ENCODE measurements at regions not wholly inside any gene's neighbourhood (a gene's known extent, or its start where the extent isn't known, plus 50 kb on each side); places are given as distances from the start of the nearest gene placed in this dataset.

GRCh38 chr1:55504306-55504731, 289.2 kb upstream of the USP24 start:
- no peak overlapping the region for H3K9ac ChIP-seq (ENCODE audit: low read length)
- H3K4me1 ChIP-seq (ENCODE audit: control insufficient read depth, insufficient read depth, low read length), result peaks cover 8% of the 10 kb centered on the region
- H3K27ac ChIP-seq (ENCODE audit: low read depth, low read length), result no peak overlapping the region
- H3K4me3 ChIP-seq (ENCODE audit: low read length), result no peak overlapping the region
- H3K36me3 ChIP-seq (ENCODE audit: control insufficient read depth, insufficient read depth, low read length), result no peaks in the 10 kb centered on the region
- H3K27me3 ChIP-seq (ENCODE audit: control insufficient read depth, insufficient read depth, low read length), result no peaks in the 10 kb centered on the region

DNA sequence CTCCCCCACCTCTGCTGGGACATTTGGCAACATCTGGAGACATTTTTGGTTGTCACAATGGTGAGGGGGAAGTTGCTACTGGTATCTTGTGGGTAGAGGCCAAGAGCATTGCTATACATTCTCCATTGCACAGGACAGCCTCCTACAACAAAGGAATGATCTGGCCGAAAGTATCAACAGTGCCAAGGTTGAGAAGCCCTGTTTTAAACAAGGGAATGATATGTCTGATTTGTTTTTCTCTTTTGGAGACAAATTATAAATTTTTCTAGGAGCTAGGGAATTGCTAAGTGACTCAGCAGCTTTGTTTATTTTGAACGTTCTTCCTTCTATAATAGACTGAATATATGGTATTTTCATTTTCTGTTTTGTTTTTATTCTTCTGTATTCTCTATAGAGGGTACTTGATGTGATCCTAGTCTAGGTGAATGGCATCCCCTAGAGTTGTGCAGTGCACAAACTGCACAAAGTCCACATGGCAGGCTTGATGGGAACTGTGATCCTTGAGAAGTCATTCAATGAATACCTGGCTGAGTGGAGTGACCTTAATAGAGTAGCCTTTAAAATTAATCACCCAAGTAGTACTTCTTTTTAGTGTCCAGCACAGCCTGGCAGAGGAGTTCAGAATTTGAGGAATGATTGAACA, 288.6 kb upstream of the USP24 start:
- Histone ChIP-seq H3K36me3 (ENCODE audit: control insufficient read depth, insufficient read depth, low read length) (no peaks in the 10 kb centered on the region), H3K4me3 (ENCODE audit: low read length) (no peak overlapping the region), H3K9ac (ENCODE audit: low read length) (no peak overlapping the region), H3K4me1 (ENCODE audit: control insufficient read depth, insufficient read depth, low read length) (peaks cover 8% of the 10 kb centered on the region), H3K27me3 (ENCODE audit: control insufficient read depth, insufficient read depth, low read length) (no peaks in the 10 kb centered on the region), H3K27ac (ENCODE audit: low read depth, low read length) (no peak overlapping the region)

DNA sequence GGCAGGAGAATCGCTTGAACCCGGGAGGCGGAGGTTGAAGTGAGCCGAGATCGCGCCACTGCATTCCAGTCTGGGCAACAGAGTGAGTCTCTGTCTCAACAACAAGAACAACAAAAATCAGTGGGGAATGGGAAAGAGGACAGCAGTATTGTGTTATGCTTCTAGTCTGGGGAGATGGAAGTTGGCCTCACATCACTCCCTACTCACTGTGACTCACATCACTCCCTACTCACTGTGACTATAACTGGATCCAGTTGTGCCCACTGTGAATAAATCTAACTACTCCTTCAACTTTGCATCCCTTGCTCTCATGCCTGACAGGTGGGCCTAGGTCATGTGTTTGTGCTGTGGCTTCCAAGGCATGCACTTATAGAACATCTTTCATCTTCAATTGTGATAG, 285.4 kb upstream of the USP24 start:
- H3K4me1 ChIP-seq (ENCODE audit: control insufficient read depth, insufficient read depth, low read length), result peaks cover 8% of the 10 kb centered on the region
- H3K27ac ChIP-seq (ENCODE audit: low read depth, low read length), result no peak overlapping the region
- no peak overlapping the region for H3K4me3 ChIP-seq (ENCODE audit: low read length)
- no peaks in the 10 kb centered on the region for H3K27me3 ChIP-seq (ENCODE audit: control insufficient read depth, insufficient read depth, low read length)
- no peak overlapping the region for H3K9ac ChIP-seq (ENCODE audit: low read length)
- no peaks in the 10 kb centered on the region for H3K36me3 ChIP-seq (ENCODE audit: control insufficient read depth, insufficient read depth, low read length)

DNA sequence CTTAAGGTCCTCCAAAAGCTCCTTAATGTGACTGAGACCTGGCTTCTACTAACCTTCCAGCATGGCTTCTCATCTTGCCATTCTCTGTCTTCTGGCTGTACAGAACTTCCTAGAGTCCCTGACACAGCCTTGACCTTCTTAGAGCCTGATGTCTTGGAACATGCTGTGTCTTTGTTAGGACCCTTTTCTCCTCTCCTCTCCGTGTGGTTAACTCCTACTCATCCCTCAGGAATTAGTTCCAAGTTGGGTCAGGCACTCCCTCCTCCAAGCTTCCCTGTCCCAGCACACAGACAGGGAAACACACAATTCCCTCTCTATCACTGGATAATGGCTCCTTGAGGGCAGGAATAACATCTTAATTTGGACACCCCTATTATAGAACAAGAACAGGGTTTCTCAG, 275.4 kb upstream of the USP24 start:
- H3K4me3 ChIP-seq (ENCODE audit: low read length), result no peak overlapping the region
- H3K27me3 ChIP-seq (ENCODE audit: control insufficient read depth, insufficient read depth, low read length), result no peaks in the 10 kb centered on the region
- H3K4me1 ChIP-seq (ENCODE audit: control insufficient read depth, insufficient read depth, low read length), result no peaks in the 10 kb centered on the region
- H3K9ac ChIP-seq (ENCODE audit: low read length), result no peak overlapping the region
- no peaks in the 10 kb centered on the region for H3K36me3 ChIP-seq (ENCODE audit: control insufficient read depth, insufficient read depth, low read length)
- no peak overlapping the region for H3K27ac ChIP-seq (ENCODE audit: low read depth, low read length)

DNA sequence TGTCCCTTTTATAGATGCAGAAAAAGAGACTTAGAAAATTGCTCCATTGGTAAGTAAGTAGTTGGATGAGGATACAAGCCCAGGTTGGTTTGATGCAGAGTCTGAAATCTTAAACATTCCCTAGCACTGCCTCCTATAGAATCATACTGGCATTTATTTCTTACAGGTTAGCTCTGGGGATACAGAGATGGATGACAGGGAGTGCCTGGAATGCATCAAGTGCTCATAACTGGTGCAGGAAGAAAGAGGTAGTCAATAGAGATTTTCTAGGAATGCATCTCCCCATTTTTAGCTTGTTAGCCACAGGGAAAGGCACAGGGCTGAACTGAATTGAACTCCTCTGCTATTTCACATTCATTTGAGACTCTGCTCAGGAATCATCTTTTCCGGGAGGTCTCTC, 269.0 kb upstream of the USP24 start:
- Histone ChIP-seq H3K4me1 (ENCODE audit: control insufficient read depth, insufficient read depth, low read length) (no peaks in the 10 kb centered on the region), H3K36me3 (ENCODE audit: control insufficient read depth, insufficient read depth, low read length) (no peaks in the 10 kb centered on the region), H3K27me3 (ENCODE audit: control insufficient read depth, insufficient read depth, low read length) (no peaks in the 10 kb centered on the region), H3K4me3 (ENCODE audit: low read length) (no peak overlapping the region), H3K9ac (ENCODE audit: low read length) (no peak overlapping the region), H3K27ac (ENCODE audit: low read depth, low read length) (no peak overlapping the region)

DNA sequence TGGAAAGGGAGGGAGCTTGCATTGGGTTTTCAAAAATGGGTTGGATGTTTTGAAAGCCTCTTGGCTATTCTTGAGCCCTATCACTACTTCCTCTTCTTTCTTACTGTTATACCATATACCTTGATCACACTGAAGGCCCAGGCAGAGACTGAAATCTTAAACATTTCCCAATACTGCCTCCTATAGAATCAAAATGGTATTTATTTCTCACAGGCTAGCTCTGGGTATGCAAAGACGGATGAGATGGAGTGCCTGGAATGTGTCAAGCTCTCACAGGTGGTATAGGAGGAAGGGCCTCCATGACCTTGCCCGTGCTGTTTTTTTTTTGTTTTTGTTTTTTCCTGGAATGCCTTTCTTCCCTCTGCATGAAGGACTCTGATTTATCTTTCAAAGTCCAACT, 268.4 kb upstream of the USP24 start:
- Histone ChIP-seq H3K36me3 (ENCODE audit: control insufficient read depth, insufficient read depth, low read length) (no peaks in the 10 kb centered on the region), H3K9ac (ENCODE audit: low read length) (no peak overlapping the region), H3K27me3 (ENCODE audit: control insufficient read depth, insufficient read depth, low read length) (no peaks in the 10 kb centered on the region), H3K4me1 (ENCODE audit: control insufficient read depth, insufficient read depth, low read length) (no peaks in the 10 kb centered on the region), H3K4me3 (ENCODE audit: low read length) (no peak overlapping the region), H3K27ac (ENCODE audit: low read depth, low read length) (no peak overlapping the region)

- no peak overlapping the region for H3K4me3 ChIP-seq (ENCODE audit: low read length)
These were observed 266.5 kb upstream of the USP24 start for GRCh38 chr1:55481634-55482033.

DNA sequence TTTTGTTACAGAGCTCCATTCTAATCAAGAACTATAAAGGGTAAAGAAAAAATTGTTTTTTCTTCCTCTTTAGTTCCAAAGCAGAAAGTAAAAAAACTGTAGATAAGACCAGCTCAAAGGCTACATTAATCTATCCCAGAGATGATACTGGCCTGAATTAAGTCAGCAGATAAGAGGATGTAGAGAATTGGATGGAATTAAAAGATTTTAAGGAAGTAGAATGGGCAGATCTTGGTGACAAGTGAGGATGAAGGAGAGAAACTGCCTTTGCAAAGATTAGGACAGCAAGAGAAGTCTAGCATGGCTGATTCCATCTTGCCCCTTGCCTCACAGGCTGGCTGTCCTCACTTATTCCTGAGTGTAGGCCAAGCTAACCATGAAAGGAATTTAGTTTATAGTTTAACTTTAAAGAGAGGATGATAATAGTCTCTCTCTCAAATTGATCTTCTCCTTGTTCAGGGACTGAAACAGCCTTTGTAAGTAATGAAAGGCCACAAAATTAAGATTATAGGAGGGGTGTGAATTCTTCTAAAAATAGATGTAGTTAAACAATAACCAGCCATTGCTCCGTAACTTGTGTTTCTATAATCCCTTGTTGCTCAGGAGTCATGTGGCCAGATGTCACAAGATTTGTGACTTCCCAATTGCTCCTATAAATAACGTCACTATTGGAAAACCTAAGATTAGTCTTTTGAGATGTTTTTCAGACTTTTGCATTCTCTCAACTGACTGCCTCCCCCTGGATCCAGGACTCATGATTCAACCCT, 265.0 kb upstream of the USP24 start:
- no peak overlapping the region for H3K27ac ChIP-seq (ENCODE audit: low read depth, low read length)
- no peaks in the 10 kb centered on the region for H3K36me3 ChIP-seq (ENCODE audit: control insufficient read depth, insufficient read depth, low read length)
- no peak overlapping the region for H3K4me3 ChIP-seq (ENCODE audit: low read length)
- no peak overlapping the region for H3K9ac ChIP-seq (ENCODE audit: low read length)
- no peaks in the 10 kb centered on the region for H3K4me1 ChIP-seq (ENCODE audit: control insufficient read depth, insufficient read depth, low read length)
- H3K27me3 ChIP-seq (ENCODE audit: control insufficient read depth, insufficient read depth, low read length), result no peaks in the 10 kb centered on the region

More at GRCh38 chr1:55481634-55482033, 266.5 kb upstream of the USP24 start:
- H3K27me3 ChIP-seq (ENCODE audit: control insufficient read depth, insufficient read depth, low read length), result no peaks in the 10 kb centered on the region
- H3K4me1 ChIP-seq (ENCODE audit: control insufficient read depth, insufficient read depth, low read length), result no peaks in the 10 kb centered on the region
- no peak overlapping the region for H3K9ac ChIP-seq (ENCODE audit: low read length)
- H3K36me3 ChIP-seq (ENCODE audit: control insufficient read depth, insufficient read depth, low read length), result no peaks in the 10 kb centered on the region
- H3K27ac ChIP-seq (ENCODE audit: low read depth, low read length), result no peak overlapping the region

- no peak overlapping the region for H3K27ac ChIP-seq (ENCODE audit: low read depth, low read length)
- H3K36me3 ChIP-seq (ENCODE audit: control insufficient read depth, insufficient read depth, low read length), result no peaks in the 10 kb centered on the region
- H3K27me3 ChIP-seq (ENCODE audit: control insufficient read depth, insufficient read depth, low read length), result no peaks in the 10 kb centered on the region
- H3K4me3 ChIP-seq (ENCODE audit: low read length), result no peak overlapping the region
- H3K9ac ChIP-seq (ENCODE audit: low read length), result no peak overlapping the region
- no peaks in the 10 kb centered on the region for H3K4me1 ChIP-seq (ENCODE audit: control insufficient read depth, insufficient read depth, low read length)
These were observed 263.6 kb upstream of the USP24 start for GRCh38 chr1:55478742-55479141.

- H3K4me3 ChIP-seq (ENCODE audit: low read length), result no peak overlapping the region
- H3K27me3 ChIP-seq (ENCODE audit: control insufficient read depth, insufficient read depth, low read length), result no peaks in the 10 kb centered on the region
- no peaks in the 10 kb centered on the region for H3K36me3 ChIP-seq (ENCODE audit: control insufficient read depth, insufficient read depth, low read length)
- no peaks in the 10 kb centered on the region for H3K4me1 ChIP-seq (ENCODE audit: control insufficient read depth, insufficient read depth, low read length)
- H3K27ac ChIP-seq (ENCODE audit: low read depth, low read length), result no peak overlapping the region
- no peak overlapping the region for H3K9ac ChIP-seq (ENCODE audit: low read length)
These were observed 262.8 kb upstream of the USP24 start for GRCh38 chr1:55477953-55478352.

- H3K9ac ChIP-seq (ENCODE audit: low read length), result no peak overlapping the region
- H3K4me3 ChIP-seq (ENCODE audit: low read length), result no peak overlapping the region
- no peaks in the 10 kb centered on the region for H3K36me3 ChIP-seq (ENCODE audit: control insufficient read depth, insufficient read depth, low read length)
- H3K27me3 ChIP-seq (ENCODE audit: control insufficient read depth, insufficient read depth, low read length), result no peaks in the 10 kb centered on the region
- H3K4me1 ChIP-seq (ENCODE audit: control insufficient read depth, insufficient read depth, low read length), result no peaks in the 10 kb centered on the region
- no peak overlapping the region for H3K27ac ChIP-seq (ENCODE audit: low read depth, low read length)
These were observed 261.4 kb upstream of the USP24 start for GRCh38 chr1:55476445-55477015.

DNA sequence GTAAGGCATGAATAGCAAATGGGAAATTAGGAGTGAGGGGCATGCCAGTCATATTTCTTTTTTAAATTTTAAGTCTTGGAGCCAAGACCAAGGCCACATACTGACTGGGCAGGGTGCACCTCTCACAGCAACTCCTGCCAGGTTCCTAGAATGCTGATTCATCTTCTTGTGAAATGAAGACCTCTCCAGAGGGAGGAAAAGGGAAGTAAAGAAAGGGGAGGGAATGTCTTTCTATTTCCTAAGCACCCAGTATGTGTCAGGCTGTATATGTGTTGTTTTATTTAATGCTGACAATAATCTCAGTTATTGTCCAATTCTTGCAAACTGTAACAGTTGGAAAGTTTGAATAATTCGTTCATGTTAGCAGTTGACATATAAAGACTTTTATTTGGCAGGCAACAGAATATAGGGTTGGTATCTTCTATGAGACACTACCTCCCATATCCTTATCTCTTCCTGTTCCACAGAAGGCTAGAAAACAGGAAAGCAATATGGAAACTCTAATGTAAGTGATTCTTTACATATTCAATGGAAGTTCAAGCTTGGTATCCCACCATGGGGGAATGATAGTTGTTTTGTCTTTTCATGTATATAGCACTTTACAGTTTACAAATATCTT, 259.1 kb upstream of the USP24 start:
- H3K4me3 ChIP-seq (ENCODE audit: low read length), result no peak overlapping the region
- no peaks in the 10 kb centered on the region for H3K4me1 ChIP-seq (ENCODE audit: control insufficient read depth, insufficient read depth, low read length)
- H3K36me3 ChIP-seq (ENCODE audit: control insufficient read depth, insufficient read depth, low read length), result no peaks in the 10 kb centered on the region
- no peaks in the 10 kb centered on the region for H3K27me3 ChIP-seq (ENCODE audit: control insufficient read depth, insufficient read depth, low read length)
- H3K9ac ChIP-seq (ENCODE audit: low read length), result no peak overlapping the region
- no peak overlapping the region for H3K27ac ChIP-seq (ENCODE audit: low read depth, low read length)

Measured in rectal smooth muscle tissue (tissue), 1 donor.